ENCODE measurements at regions not wholly inside any gene's neighbourhood (a gene's known extent, or its start where the extent isn't known, plus 50 kb on each side); places are given as distances from the start of the nearest gene placed in this dataset.

- no peaks in the 10 kb centered on the region for H3K36me3 ChIP-seq
- DNase-seq = no peak
- H3K4me3 ChIP-seq = no peak overlapping the region
- H3K9me3 ChIP-seq = no peaks in the 10 kb centered on the region
- H3K27me3 ChIP-seq = no peaks in the 10 kb centered on the region
Observed at GRCh38 chr14:95402176-95402575, 82.5 kb upstream of the CLMN start.

DNA sequence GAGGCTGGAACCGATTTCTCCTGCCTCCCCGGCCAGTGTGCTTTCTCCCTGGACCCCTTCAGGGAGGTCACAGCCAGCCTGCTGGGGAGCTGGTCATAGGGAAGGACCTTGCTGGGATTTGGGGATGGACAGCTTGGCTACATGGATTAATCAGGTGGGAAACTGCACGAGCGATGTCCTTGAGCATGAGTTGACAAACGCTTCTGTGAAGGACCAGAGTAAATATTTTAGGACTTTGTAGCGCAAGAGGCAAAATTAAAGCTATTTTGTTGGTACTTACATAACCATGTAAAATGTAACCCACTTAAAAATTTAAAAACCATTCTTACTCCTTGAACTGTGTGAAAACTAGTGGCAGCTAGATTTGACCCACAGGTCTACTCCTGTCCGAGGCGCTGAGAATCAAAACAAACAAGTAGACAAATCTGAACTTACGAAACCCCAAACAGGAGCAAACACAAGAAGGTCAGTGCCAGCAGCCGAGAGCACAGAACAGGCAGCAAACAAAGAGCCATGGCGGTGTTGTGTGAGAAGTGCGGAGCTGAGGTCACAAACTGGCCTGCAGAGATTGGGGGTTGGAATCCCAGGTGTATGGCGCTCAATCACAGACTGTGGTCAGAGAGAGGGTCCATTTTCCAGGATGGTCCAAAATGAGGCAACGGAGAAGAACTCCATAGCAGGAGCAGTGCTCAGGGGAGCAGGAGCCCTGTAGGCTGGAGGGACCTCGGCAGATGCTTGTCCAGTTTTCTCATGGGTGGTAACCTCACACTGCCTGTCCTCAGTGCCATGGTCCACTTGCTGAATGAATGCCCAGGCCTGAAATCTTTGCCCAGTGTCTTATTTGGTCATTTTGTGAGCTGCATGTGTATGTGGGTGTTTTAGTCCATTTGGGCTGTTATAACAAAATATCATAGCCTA lies 79.2 kb upstream of the CLMN start:
- no peak overlapping the region for H3K4me3 ChIP-seq
- no peaks in the 10 kb centered on the region for H3K9me3 ChIP-seq
- no peaks in the 10 kb centered on the region for H3K27me3 ChIP-seq
- H3K36me3 ChIP-seq = no peaks in the 10 kb centered on the region
- DNase-seq = no peak

- Histone ChIP-seq H3K9me3 (no peaks in the 10 kb centered on the region), H3K4me3 (no peak overlapping the region), H3K27me3 (no peaks in the 10 kb centered on the region), H3K36me3 (no peaks in the 10 kb centered on the region)
- no peak for DNase-seq
Observed at GRCh38 chr14:95397325-95397724, 77.6 kb upstream of the CLMN start.

- Histone ChIP-seq H3K27me3 (no peaks in the 10 kb centered on the region), H3K36me3 (no peaks in the 10 kb centered on the region), H3K9me3 (no peaks in the 10 kb centered on the region), H3K4me3 (no peak overlapping the region)
- DNase-seq = no peak
Observed at GRCh38 chr14:95396221-95396620, 76.5 kb upstream of the CLMN start.

GRCh38 chr14:95395098-95395737 lies 75.5 kb upstream of the CLMN start:
- Histone ChIP-seq H3K4me3 (no peak overlapping the region), H3K36me3 (no peaks in the 10 kb centered on the region), H3K27me3 (no peaks in the 10 kb centered on the region), H3K9me3 (no peaks in the 10 kb centered on the region)
- peak; percentile 22 for DNase-seq

GRCh38 chr14:95394297-95395097 lies 74.8 kb upstream of the CLMN start:
- Histone ChIP-seq H3K4me3 (no peak overlapping the region), H3K9me3 (no peaks in the 10 kb centered on the region), H3K36me3 (no peaks in the 10 kb centered on the region), H3K27me3 (no peaks in the 10 kb centered on the region)
- DNase-seq = no peak

- Histone ChIP-seq H3K27me3 (no peaks in the 10 kb centered on the region), H3K9me3 (no peaks in the 10 kb centered on the region), H3K36me3 (no peaks in the 10 kb centered on the region), H3K4me3 (no peak overlapping the region)
- DNase-seq = no peak
Observed at GRCh38 chr14:95392841-95393240, 73.1 kb upstream of the CLMN start.

GRCh38 chr14:95391331-95391730 lies 71.6 kb upstream of the CLMN start:
- H3K36me3 ChIP-seq = no peaks in the 10 kb centered on the region
- H3K4me3 ChIP-seq = no peak overlapping the region
- DNase-seq = no peak
- H3K9me3 ChIP-seq = no peaks in the 10 kb centered on the region
- no peaks in the 10 kb centered on the region for H3K27me3 ChIP-seq

- DNase-seq = no peak
- H3K4me3 ChIP-seq = no peak overlapping the region
- no peaks in the 10 kb centered on the region for H3K36me3 ChIP-seq
- H3K27me3 ChIP-seq = no peaks in the 10 kb centered on the region
- no peaks in the 10 kb centered on the region for H3K9me3 ChIP-seq
Observed at GRCh38 chr14:95389471-95390011, 69.8 kb upstream of the CLMN start.

- Histone ChIP-seq H3K4me3 (no peak overlapping the region), H3K9me3 (no peaks in the 10 kb centered on the region), H3K36me3 (no peaks in the 10 kb centered on the region), H3K27me3 (no peaks in the 10 kb centered on the region)
- DNase-seq = no peak
Observed at GRCh38 chr14:95388699-95389098, 69.0 kb upstream of the CLMN start.

DNA sequence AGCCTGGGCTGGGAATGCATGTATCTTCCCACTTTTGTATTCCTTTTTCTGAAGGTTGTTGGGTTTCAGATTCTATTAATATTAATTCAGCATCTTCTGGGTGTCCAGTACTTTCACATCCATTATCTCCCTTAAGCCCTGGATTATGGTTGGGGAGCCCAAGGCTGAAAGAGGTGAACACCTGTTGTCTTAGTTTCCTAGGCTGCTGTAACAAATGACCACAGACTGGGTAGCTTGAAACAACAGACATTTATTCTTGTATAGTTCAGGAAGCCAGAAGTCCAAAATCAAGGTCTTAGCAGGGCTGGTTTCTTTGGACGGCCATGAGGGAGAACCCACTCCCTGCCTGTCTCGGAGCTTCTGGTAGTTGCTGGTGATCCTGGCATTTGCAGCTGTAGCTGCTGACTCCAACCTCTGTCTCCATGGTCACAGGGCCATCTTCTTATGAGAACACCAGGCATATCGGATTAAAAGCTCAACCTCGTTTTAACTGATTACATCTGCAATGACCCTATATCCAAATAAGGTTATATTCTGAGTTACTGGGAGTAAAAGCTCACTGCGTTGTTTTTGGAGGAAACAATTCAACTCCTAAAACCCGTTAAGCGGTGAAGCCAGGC lies 68.2 kb upstream of the CLMN start:
- H3K27me3 ChIP-seq = no peaks in the 10 kb centered on the region
- H3K9me3 ChIP-seq = no peaks in the 10 kb centered on the region
- no peak overlapping the region for H3K4me3 ChIP-seq
- H3K36me3 ChIP-seq = no peaks in the 10 kb centered on the region
- no peak for DNase-seq

- no peaks in the 10 kb centered on the region for H3K9me3 ChIP-seq
- no peak overlapping the region for H3K4me3 ChIP-seq
- H3K36me3 ChIP-seq = no peaks in the 10 kb centered on the region
- no peaks in the 10 kb centered on the region for H3K27me3 ChIP-seq
- no peak for DNase-seq
Observed at GRCh38 chr14:95386536-95387095, 66.9 kb upstream of the CLMN start.

DNA sequence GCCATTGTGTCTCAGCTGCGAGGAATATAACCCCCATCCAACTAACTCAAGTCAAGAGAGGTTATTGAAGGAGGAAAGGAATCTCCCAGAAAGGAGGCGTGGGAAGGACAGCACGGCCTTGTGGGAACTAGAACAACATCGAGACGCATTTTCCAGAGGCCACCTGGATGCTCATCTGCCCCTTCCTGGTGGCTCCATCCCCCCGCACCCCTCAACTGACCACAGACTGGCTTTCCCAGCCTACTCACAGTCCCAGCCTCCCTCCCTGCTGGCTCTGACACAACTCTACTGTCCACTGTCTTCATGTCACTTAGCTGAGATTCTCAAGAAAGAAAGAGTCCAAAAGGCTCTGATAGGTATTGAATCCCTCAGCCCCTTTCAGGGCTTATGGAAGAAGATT lies 66.0 kb upstream of the CLMN start:
- DNase-seq = no peak
- Histone ChIP-seq H3K9me3 (no peaks in the 10 kb centered on the region), H3K4me3 (no peak overlapping the region), H3K27me3 (no peaks in the 10 kb centered on the region), H3K36me3 (no peaks in the 10 kb centered on the region)

DNA sequence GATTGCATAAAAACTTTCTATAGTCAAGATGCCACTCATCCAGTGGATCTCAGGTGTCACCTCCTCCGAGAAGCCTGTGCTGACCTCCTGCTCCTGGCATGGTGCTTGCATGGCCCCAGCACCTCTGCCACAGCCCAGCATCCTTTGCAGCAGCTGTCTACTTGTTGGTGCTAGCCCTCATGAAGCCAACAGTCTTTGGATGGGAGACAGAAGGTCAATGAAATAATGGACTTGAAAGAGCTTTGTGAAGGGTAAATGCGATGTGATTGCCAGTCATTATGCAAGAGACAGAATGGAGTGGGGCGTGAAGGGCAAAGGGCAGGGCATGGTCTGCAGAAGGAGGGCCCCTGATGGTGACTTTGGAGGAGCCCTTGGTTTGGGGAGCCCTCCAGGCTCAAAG lies 63.0 kb upstream of the CLMN start:
- Histone ChIP-seq H3K36me3 (no peaks in the 10 kb centered on the region), H3K4me3 (no peak overlapping the region), H3K27me3 (no peaks in the 10 kb centered on the region), H3K9me3 (no peaks in the 10 kb centered on the region)
- DNase-seq = no peak

- Histone ChIP-seq H3K9me3 (no peaks in the 10 kb centered on the region), H3K27me3 (no peaks in the 10 kb centered on the region), H3K36me3 (no peaks in the 10 kb centered on the region), H3K4me3 (no peak overlapping the region)
- DNase-seq = no peak
Observed at GRCh38 chr14:95381726-95382125, 62.0 kb upstream of the CLMN start.

GRCh38 chr14:95380350-95381042 lies 60.8 kb upstream of the CLMN start:
- H3K9me3 ChIP-seq = no peaks in the 10 kb centered on the region

More at GRCh38 chr14:95380350-95381042, 60.8 kb upstream of the CLMN start:
- Histone ChIP-seq H3K36me3 (no peaks in the 10 kb centered on the region), H3K27me3 (no peaks in the 10 kb centered on the region), H3K4me3 (no peak overlapping the region)
- DNase-seq = no peak

All from MG63 (cell line).